ENCODE measurements at regions not wholly inside any gene's neighbourhood (a gene's known extent, or its start where the extent isn't known, plus 50 kb on each side); places are given as distances from the start of the nearest gene placed in this dataset.

DNA sequence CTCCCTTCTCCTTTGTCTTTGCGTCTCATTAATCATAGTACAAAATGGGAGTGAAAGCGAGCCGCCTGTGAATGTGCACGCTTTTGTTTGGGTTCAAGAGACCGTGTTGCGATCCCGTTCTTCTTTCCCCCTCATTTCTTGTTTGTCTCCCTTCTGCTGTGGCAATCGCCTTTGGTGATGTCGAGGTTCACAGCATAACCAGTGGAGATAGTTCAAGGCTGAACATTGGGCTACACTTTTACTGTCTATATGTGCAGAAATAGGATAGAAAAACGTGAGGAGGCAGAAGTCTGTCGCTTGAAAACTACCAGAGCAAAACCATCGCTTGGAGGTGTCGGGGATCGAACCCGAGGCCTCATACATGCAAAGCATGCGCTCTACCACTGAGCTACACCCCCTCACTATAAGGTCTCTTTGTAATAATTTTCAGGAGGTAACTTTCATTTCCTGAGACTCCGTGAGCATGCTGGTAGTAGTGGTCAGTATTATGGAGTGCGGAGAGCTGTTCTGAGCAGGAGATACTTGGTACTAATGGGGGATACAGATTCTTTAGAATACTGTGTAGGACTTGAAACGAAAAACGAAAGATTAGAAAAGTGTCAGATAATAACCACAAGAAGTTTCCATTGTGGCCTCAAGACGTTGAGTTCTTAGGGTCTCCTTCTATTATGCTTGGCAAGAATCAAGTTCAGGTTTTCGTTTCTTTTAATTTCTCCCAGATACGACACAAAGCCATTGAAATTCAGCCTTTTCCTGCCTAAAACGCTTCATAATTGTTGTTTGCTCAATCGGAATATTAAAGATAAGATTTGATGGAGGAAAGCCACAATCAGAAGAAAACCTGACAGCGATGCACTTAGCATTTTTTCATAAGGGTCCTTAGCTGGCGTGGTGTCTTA lies 106.6 kb downstream of the TRIM27 start:
- intact Hi-C loops (cut with micrococcal nuclease; ENCODE audit: unreplicated experiment): no loop called here
- no peaks in the 10 kb centered on the region for H3K4me1 ChIP-seq (ENCODE audit: insufficient read depth, low read length, poor library complexity, severe bottlenecking)
- no peak overlapping the region for H3K27ac ChIP-seq (ENCODE audit: low read depth, low read length, poor library complexity, severe bottlenecking)
- no peaks in the 10 kb centered on the region for H3K9me3 ChIP-seq (ENCODE audit: low read depth, low read length, poor library complexity, severe bottlenecking)
- H3K4me3 ChIP-seq (ENCODE audit: low read depth, low read length, poor library complexity, severe bottlenecking): peak overlapping the region; percentile 46
- ChIA-PET CTCF (interaction anchor here (0.7 kb wide), 1 partner anchor 199 kb away, joined by 3 read pairs; no protein-coding TSS in a partner anchor), POLR2A (ENCODE audit: low non-redundant PET) (interaction anchor here (1.3 kb wide), 1 partner anchor 46 kb away, joined by 3 read pairs; no protein-coding TSS in a partner anchor)
- BruUV-seq (replicated peaks): no TSS peak
- no peaks in the 10 kb centered on the region for H3K27me3 ChIP-seq (replicated peaks; ENCODE audit: insufficient read depth, low read depth, low read length, poor library complexity)
- DNase-seq (ENCODE audit: low spot score): peak; percentile 92
- no peak for TF ChIP-seq EZH2 (IDR thresholded peaks at IDR 0.05; ENCODE audit: borderline replicate concordance, low read depth, low read length, poor library complexity, severe bottlenecking)
- TF ChIP-seq, protein P1, sequence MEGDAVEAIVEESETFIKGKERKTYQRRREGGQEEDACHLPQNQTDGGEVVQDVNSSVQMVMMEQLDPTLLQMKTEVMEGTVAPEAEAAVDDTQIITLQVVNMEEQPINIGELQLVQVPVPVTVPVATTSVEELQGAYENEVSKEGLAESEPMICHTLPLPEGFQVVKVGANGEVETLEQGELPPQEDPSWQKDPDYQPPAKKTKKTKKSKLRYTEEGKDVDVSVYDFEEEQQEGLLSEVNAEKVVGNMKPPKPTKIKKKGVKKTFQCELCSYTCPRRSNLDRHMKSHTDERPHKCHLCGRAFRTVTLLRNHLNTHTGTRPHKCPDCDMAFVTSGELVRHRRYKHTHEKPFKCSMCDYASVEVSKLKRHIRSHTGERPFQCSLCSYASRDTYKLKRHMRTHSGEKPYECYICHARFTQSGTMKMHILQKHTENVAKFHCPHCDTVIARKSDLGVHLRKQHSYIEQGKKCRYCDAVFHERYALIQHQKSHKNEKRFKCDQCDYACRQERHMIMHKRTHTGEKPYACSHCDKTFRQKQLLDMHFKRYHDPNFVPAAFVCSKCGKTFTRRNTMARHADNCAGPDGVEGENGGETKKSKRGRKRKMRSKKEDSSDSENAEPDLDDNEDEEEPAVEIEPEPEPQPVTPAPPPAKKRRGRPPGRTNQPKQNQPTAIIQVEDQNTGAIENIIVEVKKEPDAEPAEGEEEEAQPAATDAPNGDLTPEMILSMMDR (conservative IDR thresholded peaks at IDR 0.05; ENCODE audit: low read depth, low read length): no peak
- H3K36me3 ChIP-seq (ENCODE audit: insufficient read depth, low read length, poor library complexity, severe bottlenecking): no peaks in the 10 kb centered on the region

DNA sequence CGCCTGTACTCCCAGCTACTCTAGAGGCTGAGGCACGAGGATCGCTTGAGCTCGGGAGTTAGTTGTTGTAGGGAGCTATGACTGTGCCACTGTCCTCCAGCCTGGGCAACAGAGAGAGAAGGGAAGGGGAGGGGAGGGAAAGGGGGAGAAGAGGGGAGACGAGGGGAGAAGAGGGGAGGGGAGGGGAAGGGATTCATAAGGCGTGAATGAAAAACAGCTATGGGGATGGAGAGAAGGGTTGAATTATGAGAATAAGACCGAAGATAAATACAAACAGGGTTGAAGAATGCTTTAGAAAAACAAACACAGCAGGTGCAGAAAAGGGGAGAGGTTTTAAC lies 106.0 kb downstream of the TRIM27 start:
- no peaks in the 10 kb centered on the region for H3K27me3 ChIP-seq (replicated peaks; ENCODE audit: insufficient read depth, low read depth, low read length, poor library complexity)
- intact Hi-C loops (cut with micrococcal nuclease; ENCODE audit: unreplicated experiment): no loop called here

DNA sequence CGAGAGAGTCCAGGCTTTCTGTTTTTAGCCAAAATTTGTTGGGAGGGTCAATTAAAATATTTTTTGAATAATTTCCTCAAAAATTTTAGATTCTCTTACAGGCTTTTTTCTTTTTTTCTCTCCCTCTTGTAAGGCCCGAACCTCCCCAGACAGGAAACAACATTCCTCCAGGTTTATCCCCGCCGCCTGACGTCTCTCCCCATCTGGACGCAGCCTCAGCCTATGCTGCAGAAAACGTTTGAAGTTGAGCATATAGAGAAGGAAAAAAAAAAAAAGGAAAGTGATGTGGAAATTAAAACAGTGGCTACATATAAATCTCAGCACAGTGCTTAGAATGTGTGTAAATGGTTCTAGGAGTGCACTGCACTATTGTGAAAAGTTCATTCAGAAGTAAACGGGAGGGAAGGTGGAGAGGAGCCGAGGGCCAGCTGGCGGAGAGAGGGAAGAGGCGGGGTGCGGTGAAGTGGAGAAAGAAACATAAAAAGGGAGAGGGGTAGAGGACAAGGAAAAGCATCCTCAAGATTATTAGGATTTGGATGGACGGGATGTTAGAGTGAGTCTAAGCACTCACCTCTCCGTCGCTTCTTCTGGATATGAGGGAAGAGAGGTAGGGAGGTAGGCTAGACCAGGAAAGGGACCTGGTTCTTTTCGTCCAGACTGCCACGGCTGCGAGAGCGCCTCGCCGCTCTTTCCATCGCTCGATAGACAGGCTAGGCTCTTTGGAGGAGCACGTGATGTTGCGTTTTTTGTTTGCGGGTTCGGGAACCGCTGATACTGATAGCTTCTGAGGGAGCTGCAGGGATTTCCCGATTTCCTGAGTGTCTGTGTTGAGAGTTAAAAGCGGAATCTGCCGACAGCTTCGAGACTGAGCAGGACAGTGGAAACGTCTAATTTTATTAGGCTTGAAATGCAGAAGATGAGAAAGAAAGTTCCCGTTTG lies 98.7 kb downstream of the TRIM27 start:
- Histone ChIP-seq H3K27ac (ENCODE audit: low read depth, low read length, poor library complexity, severe bottlenecking) (no peak overlapping the region), H3K4me3 (ENCODE audit: low read depth, low read length, poor library complexity, severe bottlenecking) (peak overlapping the region; percentile 38), H3K4me1 (ENCODE audit: insufficient read depth, low read length, poor library complexity, severe bottlenecking) (no peaks in the 10 kb centered on the region), H3K27me3 (replicated peaks; ENCODE audit: insufficient read depth, low read depth, low read length, poor library complexity) (peaks cover 28% of the 10 kb centered on the region), H3K9me3 (ENCODE audit: low read depth, low read length, poor library complexity, severe bottlenecking) (no peaks in the 10 kb centered on the region), H3K36me3 (ENCODE audit: insufficient read depth, low read length, poor library complexity, severe bottlenecking) (no peaks in the 10 kb centered on the region)
- BruUV-seq (replicated peaks): no TSS peak
- intact Hi-C loops (cut with micrococcal nuclease; ENCODE audit: unreplicated experiment): no loop called here
- TF ChIP-seq, protein P1 (conservative IDR thresholded peaks at IDR 0.05; ENCODE audit: low read depth, low read length): no peak
- TF ChIP-seq EZH2 (IDR thresholded peaks at IDR 0.05; ENCODE audit: borderline replicate concordance, low read depth, low read length, poor library complexity, severe bottlenecking): no peak
- ChIA-PET POLR2A (ENCODE audit: low non-redundant PET) (no interaction called here), CTCF (no interaction called here)
- DNase-seq (ENCODE audit: low spot score): no peak

More for the DNA sequence above, 106.0 kb downstream of the TRIM27 start:
- Histone ChIP-seq H3K36me3 (ENCODE audit: insufficient read depth, low read length, poor library complexity, severe bottlenecking) (no peaks in the 10 kb centered on the region), H3K4me1 (ENCODE audit: insufficient read depth, low read length, poor library complexity, severe bottlenecking) (no peaks in the 10 kb centered on the region), H3K4me3 (ENCODE audit: low read depth, low read length, poor library complexity, severe bottlenecking) (peak overlapping the region; percentile 46), H3K9me3 (ENCODE audit: low read depth, low read length, poor library complexity, severe bottlenecking) (no peaks in the 10 kb centered on the region), H3K27ac (ENCODE audit: low read depth, low read length, poor library complexity, severe bottlenecking) (no peak overlapping the region)
- ChIA-PET POLR2A (ENCODE audit: low non-redundant PET) (interaction anchor here (1.3 kb wide), 1 partner anchor 46 kb away, joined by 3 read pairs; no protein-coding TSS in a partner anchor), CTCF (interaction anchor here (0.7 kb wide), 1 partner anchor 199 kb away, joined by 3 read pairs; no protein-coding TSS in a partner anchor)
- no TSS peak for BruUV-seq (replicated peaks)
- TF ChIP-seq, protein P1 (conservative IDR thresholded peaks at IDR 0.05; ENCODE audit: low read depth, low read length): no peak
- TF ChIP-seq EZH2 (IDR thresholded peaks at IDR 0.05; ENCODE audit: borderline replicate concordance, low read depth, low read length, poor library complexity, severe bottlenecking): no peak
- DNase-seq (ENCODE audit: low spot score): peak; percentile 57
